ENCODE measurements at regions not wholly inside any gene's neighbourhood (a gene's known extent, or its start where the extent isn't known, plus 50 kb on each side); places are given as distances from the start of the nearest gene placed in this dataset.

- Histone ChIP-seq H3K9me3 (no peaks in the 10 kb centered on the region), H3K36me3 (no peaks in the 10 kb centered on the region), H3K4me3 (replicated peaks in 1 of 3) (no peak overlapping the region), H3K27ac (no peak overlapping the region), H3K4me1 (peaks cover 0 to 2% of the 10 kb centered on the region in 2 donors), H3K27me3 (no peaks in the 10 kb centered on the region)
- no peak for DNase-seq
- intact Hi-C loops (cut with DNase I) = no loop called here
- no peak for TF ChIP-seq POLR2A (IDR thresholded peaks at IDR 0.05)
- no peak for TF ChIP-seq CTCF (IDR thresholded peaks at IDR 0.05)
- 88% methylated on average over 1 of the region's 1 CpG for WGBS, 2 donors
These were observed 330.1 kb downstream of the HDGFL1 start for GRCh38 chr6:22899426-22899825.

- DNase-seq = no peak
- Histone ChIP-seq H3K27me3 (no peaks in the 10 kb centered on the region), H3K9me3 (no peaks in the 10 kb centered on the region), H3K4me3 (replicated peaks in 1 of 3) (no peak overlapping the region), H3K4me1 (peaks cover 0 to 15% of the 10 kb centered on the region in 2 donors), H3K36me3 (no peaks in the 10 kb centered on the region), H3K27ac (no peak overlapping the region)
- intact Hi-C loops (cut with DNase I) = no loop called here
- no peak for TF ChIP-seq CTCF (IDR thresholded peaks at IDR 0.05)
- no peak for TF ChIP-seq POLR2A (IDR thresholded peaks at IDR 0.05)
- WGBS, 2 donors = 92 to 94% methylated on average over 3 of the region's 3 CpGs
These were observed 334.5 kb downstream of the HDGFL1 start for GRCh38 chr6:22903826-22904225.

GRCh38 chr6:22904431-22904830 is 335.1 kb downstream of the HDGFL1 start:
- TF ChIP-seq POLR2A (IDR thresholded peaks at IDR 0.05) (no peak), CTCF (IDR thresholded peaks at IDR 0.05) (no peak)
- WGBS, 2 donors = 54 to 67% methylated on average over 5 of the region's 5 CpGs
- Histone ChIP-seq H3K4me1 (peaks cover 0 to 15% of the 10 kb centered on the region in 2 donors), H3K27me3 (no peaks in the 10 kb centered on the region), H3K36me3 (no peaks in the 10 kb centered on the region), H3K4me3 (replicated peaks in 1 of 3) (no peak overlapping the region), H3K27ac (no peak overlapping the region), H3K9me3 (no peaks in the 10 kb centered on the region)
- intact Hi-C loops (cut with DNase I) = no loop called here
- DNase-seq = no peak

GRCh38 chr6:22906091-22906549 is 336.8 kb downstream of the HDGFL1 start:
- TF ChIP-seq CTCF (IDR thresholded peaks at IDR 0.05) (peak in 4 of 6 experiments; percentile 57 to 84 (median 70)), POLR2A (IDR thresholded peaks at IDR 0.05) (no peak)
- DNase-seq = peak; percentile 5 to 14
- Histone ChIP-seq H3K4me3 (replicated peaks in 1 of 3) (no peak overlapping the region), H3K9me3 (no peaks in the 10 kb centered on the region), H3K36me3 (no peaks in the 10 kb centered on the region), H3K27me3 (no peaks in the 10 kb centered on the region), H3K4me1 (peaks cover 0 to 15% of the 10 kb centered on the region in 2 donors), H3K27ac (no peak overlapping the region)
- intact Hi-C loops (cut with DNase I) = no loop called here
- WGBS, 2 donors = 53 to 59% methylated on average over 3 of the region's 3 CpGs

GRCh38 chr6:22907085-22907484 is 337.7 kb downstream of the HDGFL1 start:
- no peak overlapping the region for H3K27ac ChIP-seq
- H3K4me3 ChIP-seq (replicated peaks in 1 of 3) = no peak overlapping the region
- H3K36me3 ChIP-seq = no peaks in the 10 kb centered on the region
- no peaks in the 10 kb centered on the region for H3K9me3 ChIP-seq
- 100% methylated on average over 1 of the region's 1 CpG for WGBS, 2 donors
- H3K27me3 ChIP-seq = no peaks in the 10 kb centered on the region
- H3K4me1 ChIP-seq = peaks cover 0 to 15% of the 10 kb centered on the region in 2 donors
- intact Hi-C loops (cut with DNase I) = no loop called here
- no peak for TF ChIP-seq POLR2A (IDR thresholded peaks at IDR 0.05)
- no peak for TF ChIP-seq CTCF (IDR thresholded peaks at IDR 0.05)
- DNase-seq = no peak

All from thyroid gland (tissue), 4 donors.